IPS DF 6.9 (cell line): ENCODE measurements at regions not wholly inside any gene's neighbourhood (a gene's known extent, or its start where the extent isn't known, plus 50 kb on each side); places are given as distances from the start of the nearest gene placed in this dataset.
"Not testable (repeated sequence)": the region's sequence is repeated elsewhere in the genome, so short reads cannot be mapped to it uniquely, and the experiment has no call there.

Experiments used
- DNase-seq: peaks from one replicate; pipeline ENCODE4 v3.0.0-alpha.2; 2013; ENCODE audit warnings: low read depth, low spot score
- H3K27ac ChIP-seq: one replicate; pipeline ENCODE4 v1.5.1; 2013; ENCODE audit warnings: low read length, control low read depth
- H3K27me3 ChIP-seq: 2 replicates; pipeline ENCODE4 v1.6.1; 2013; ENCODE audit warnings: mild to moderate bottlenecking, low read length; ENCODE audit not compliant: control insufficient read depth, insufficient read depth
- H3K36me3 ChIP-seq: 2 replicates; pipeline ENCODE4 v1.6.1; 2013; ENCODE audit warnings: low read length; ENCODE audit not compliant: control insufficient read depth, insufficient read depth
- H3K4me1 ChIP-seq: 2 replicates; pipeline ENCODE4 v1.6.1; 2013; ENCODE audit warnings: low read length; ENCODE audit not compliant: control insufficient read depth, insufficient read depth
- H3K4me3 ChIP-seq: 2 replicates; pipeline ENCODE4 v1.5.1; 2013; ENCODE audit warnings: mild to moderate bottlenecking, low read length
- H3K9me3 ChIP-seq: 2 replicates; pipeline ENCODE4 v1.6.1; 2013; ENCODE audit warnings: low read length, inconsistent platforms; ENCODE audit not compliant: control insufficient read depth, insufficient read depth
- WGBS: extraction: QIAGEN DNeasy Blood & Tissue Kit; methylation state at CpG from one replicate; pipeline ENCODE4 v1.1.7; 2013; ENCODE audit warnings: mixed read lengths, missing lambda C conversion rate; ENCODE audit not compliant: insufficient read length, insufficient coverage; 5-methylcytosine and 5-hydroxymethylcytosine counted together

DNA sequence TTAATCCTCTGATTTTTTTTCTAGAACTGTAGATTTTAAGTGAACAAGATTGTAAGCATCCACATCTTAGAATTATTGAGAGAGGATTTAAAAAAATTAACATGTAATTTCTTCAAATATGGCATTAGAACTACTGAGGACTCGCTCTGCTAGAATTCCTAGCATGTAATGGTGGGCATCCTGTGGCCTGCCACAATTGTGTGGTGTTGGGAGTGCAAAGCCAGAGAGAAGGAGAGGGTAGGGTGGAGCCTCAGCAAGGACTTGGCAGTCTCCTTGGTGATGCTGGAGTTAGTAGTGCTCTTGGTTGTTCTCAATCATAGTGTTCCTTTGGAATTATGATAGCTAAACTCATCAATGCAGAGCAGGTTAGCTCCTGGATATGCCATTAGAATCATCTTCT is 443.9 kb upstream of the TBL1XR1 start:
- no peak overlapping the region for H3K4me3 ChIP-seq
- WGBS, result no CpG with 5 or more reads among the region's 1 CpG

DNA sequence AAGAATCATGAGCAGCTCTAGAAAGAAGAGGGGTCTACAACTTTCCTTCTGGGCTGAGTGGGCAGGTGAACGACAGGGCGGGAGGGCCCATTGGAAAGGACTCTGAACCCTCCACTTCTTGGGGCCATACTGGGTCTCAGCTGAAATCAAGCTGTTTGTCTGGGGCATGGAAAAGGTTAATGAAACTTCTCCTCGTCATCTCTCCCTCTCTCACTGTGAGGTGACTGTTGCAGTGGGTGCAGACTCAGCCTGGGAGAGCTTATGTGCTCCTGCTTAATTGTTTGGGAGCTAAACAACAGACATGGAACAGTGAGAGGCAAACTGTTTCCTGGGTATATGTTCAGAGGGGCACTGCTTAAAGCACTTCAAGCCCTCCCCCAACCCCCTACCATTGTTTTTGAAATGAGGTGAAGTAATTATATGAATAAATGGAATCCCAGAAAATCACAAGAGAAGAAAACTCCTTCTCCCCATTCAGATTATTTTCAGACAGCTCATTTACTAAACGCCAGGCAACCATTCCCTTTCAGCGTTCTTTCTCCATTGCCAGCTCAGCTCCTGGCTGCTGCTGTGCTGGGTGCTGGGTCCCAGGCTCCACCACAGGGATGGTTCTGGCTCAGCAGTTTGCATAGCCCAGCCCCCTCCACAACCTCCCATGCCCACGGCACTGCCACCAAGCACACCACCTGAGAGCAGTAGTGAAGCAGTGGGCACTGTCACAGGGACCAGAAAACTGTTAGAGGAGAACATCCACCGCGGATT is 444.9 kb upstream of the TBL1XR1 start:
- H3K9me3 ChIP-seq, result no peaks in the 10 kb centered on the region
- DNase-seq, result no peak
- no peak overlapping the region for H3K27ac ChIP-seq
- H3K36me3 ChIP-seq, result no peaks in the 10 kb centered on the region
- WGBS, result no CpG with 5 or more reads among the region's 8 CpGs
- H3K4me3 ChIP-seq, result no peak overlapping the region
- H3K4me1 ChIP-seq, result no peaks in the 10 kb centered on the region; the same call in 1 of the 2 replicates
- no peaks in the 10 kb centered on the region for H3K27me3 ChIP-seq

More for the DNA sequence above, 443.9 kb upstream of the TBL1XR1 start:
- Histone ChIP-seq H3K36me3 (no peaks in the 10 kb centered on the region), H3K4me1 (no peaks in the 10 kb centered on the region; the same call in 1 of the 2 replicates), H3K27ac (no peak overlapping the region), H3K9me3 (no peaks in the 10 kb centered on the region), H3K27me3 (no peaks in the 10 kb centered on the region)
- no peak for DNase-seq

DNA sequence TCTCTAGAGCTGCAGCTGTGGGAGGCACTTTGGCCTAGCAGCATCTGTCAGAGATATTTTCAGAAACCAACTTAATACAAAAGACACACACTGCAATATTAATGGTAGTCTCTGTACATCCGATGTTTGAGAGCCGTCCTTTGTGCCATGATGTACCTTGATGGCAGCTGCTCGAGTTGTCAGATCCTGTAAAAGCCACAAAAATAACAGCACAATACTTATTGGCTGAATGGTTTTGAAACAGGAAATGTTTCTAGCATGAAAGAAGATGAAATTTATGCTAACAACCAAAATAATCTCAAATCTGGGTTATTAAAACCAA is 445.5 kb upstream of the TBL1XR1 start:
- Histone ChIP-seq H3K4me1 (no peaks in the 10 kb centered on the region; the same call in 1 of the 2 replicates), H3K9me3 (no peaks in the 10 kb centered on the region), H3K4me3 (no peak overlapping the region), H3K27ac (no peak overlapping the region), H3K27me3 (no peaks in the 10 kb centered on the region), H3K36me3 (no peaks in the 10 kb centered on the region)
- DNase-seq, result no peak
- no CpG with 5 or more reads among the region's 3 CpGs for WGBS

DNA sequence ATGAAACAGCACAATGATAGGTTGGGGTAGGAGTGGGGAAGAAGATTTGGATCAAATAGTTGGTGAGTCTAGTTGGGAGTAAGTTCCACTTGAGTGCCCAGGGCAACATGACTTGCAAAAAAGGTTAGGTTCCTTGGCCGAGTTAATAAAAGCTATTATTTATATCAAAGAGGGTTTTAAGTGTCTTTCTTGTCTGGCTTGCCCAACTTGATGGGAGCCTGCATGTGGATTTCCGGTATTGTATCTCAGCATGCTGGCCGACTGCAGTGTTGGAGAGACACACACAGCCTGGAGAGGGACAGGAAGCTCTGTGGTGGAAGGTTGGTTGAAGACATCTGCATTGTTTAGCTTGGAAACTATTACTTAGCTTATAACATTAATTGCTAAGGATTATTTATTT is 449.5 kb upstream of the TBL1XR1 start:
- Histone ChIP-seq H3K4me3 (no peak overlapping the region), H3K27ac (no peak overlapping the region), H3K27me3 (no peaks in the 10 kb centered on the region), H3K36me3 (no peaks in the 10 kb centered on the region), H3K9me3 (no peaks in the 10 kb centered on the region), H3K4me1 (no peaks in the 10 kb centered on the region; the same call in 1 of the 2 replicates)
- WGBS, result no CpG with 5 or more reads among the region's 3 CpGs
- no peak for DNase-seq

GRCh38 chr3:177647341-177647740 is 450.1 kb upstream of the TBL1XR1 start:
- H3K4me3 ChIP-seq, result no peak overlapping the region
- no peak for DNase-seq
- WGBS, result no CpG with 5 or more reads among the region's 3 CpGs

DNA sequence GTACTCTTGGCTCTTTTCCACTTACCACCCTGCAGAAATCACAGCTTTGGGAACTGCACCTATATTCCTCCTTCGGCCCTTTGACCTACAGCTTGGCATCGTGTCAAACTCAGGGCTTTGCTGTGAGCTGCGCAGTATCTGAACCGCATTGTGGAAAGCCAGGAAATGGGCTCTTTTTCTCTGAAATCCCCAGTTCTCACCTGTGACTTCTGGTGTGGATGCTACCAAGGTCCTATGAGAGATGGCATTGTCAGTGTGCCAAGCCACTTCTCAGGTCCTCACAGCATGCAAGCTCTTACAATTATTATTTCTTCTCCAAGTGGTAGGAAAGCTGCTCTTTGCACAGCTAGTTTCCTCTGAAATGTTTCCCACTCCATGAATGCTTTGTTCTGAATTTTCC is 450.6 kb upstream of the TBL1XR1 start:
- no peak for DNase-seq
- no peaks in the 10 kb centered on the region for H3K9me3 ChIP-seq
- WGBS, result no CpG with 5 or more reads among the region's 4 CpGs
- H3K36me3 ChIP-seq, result no peaks in the 10 kb centered on the region
- H3K27me3 ChIP-seq, result no peaks in the 10 kb centered on the region
- H3K4me1 ChIP-seq, result no peaks in the 10 kb centered on the region
- no peak overlapping the region for H3K27ac ChIP-seq
- no peak overlapping the region for H3K4me3 ChIP-seq

More at GRCh38 chr3:177647341-177647740, 450.1 kb upstream of the TBL1XR1 start:
- Histone ChIP-seq H3K4me1 (no peaks in the 10 kb centered on the region; the same call in 1 of the 2 replicates), H3K27ac (no peak overlapping the region), H3K9me3 (no peaks in the 10 kb centered on the region), H3K36me3 (no peaks in the 10 kb centered on the region), H3K27me3 (no peaks in the 10 kb centered on the region)

DNA sequence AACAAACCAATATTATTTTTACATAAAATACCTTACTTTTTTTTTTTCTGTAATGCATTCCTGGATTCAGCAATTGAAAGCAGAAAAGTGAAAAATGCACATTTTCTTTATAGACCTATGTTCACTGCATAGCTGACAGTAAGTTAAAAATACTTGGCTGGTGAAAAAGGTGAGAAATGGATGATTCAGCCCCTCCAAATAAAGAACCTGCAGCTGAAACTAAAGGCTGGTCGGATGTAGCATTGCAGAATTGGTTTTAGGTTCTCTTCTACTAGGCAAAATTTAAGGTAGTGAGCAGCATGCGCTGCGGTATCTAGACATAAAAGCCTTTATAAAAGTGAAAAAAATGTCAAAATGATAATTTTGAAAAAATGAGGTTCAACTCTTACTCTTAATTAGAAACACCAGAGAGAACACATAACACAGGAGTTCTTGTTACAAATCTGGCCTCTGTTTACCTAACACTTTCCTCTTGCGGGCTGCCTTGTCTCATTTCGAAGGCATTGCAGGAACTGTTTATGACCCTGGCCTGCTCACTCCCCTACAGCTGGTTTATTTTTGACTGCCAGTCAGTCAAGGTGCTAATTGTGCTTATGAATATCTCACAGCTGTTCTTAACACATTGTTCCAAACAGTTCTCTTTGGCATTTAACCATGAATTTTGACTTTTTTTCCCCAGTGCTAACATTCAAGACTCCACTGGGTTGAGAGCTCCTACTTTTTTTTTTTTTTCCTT is 455.4 kb upstream of the TBL1XR1 start:
- no peaks in the 10 kb centered on the region for H3K9me3 ChIP-seq
- H3K27me3 ChIP-seq, result no peaks in the 10 kb centered on the region
- H3K27ac ChIP-seq, result no peak overlapping the region
- no peak overlapping the region for H3K4me3 ChIP-seq
- no peak for DNase-seq
- WGBS, result no CpG with 5 or more reads among the region's 5 CpGs
- no peaks in the 10 kb centered on the region for H3K36me3 ChIP-seq
- H3K4me1 ChIP-seq, result no peaks in the 10 kb centered on the region

DNA sequence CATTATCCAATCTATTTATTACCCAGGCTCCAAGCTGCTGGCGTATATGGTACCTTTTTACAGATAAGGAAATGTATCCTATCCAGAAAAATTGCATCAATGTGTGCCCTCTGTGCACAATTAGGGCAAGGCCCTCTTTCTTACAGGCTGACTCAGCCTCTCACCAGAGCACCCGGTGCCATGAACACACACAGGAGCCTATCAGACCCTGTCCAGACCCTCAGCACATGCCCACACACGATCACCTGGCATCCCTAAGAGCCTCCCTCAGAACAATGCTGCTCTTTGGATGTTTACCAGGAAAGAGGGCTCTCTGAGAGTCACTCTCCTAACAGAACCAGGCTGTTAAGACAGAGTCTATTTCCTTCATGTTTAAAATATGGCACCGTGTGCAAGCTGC is 460.0 kb upstream of the TBL1XR1 start:
- Histone ChIP-seq H3K4me1 (no peaks in the 10 kb centered on the region), H3K36me3 (no peaks in the 10 kb centered on the region), H3K27ac (no peak overlapping the region), H3K4me3 (no peak overlapping the region), H3K9me3 (no peaks in the 10 kb centered on the region), H3K27me3 (no peaks in the 10 kb centered on the region)
- no CpG with 5 or more reads among the region's 4 CpGs for WGBS
- DNase-seq, result no peak

- no peak for DNase-seq
- H3K36me3 ChIP-seq, result no peaks in the 10 kb centered on the region
- no peaks in the 10 kb centered on the region for H3K9me3 ChIP-seq
- H3K27me3 ChIP-seq, result no peaks in the 10 kb centered on the region
- no peak overlapping the region for H3K4me3 ChIP-seq
- no peaks in the 10 kb centered on the region for H3K4me1 ChIP-seq
- H3K27ac ChIP-seq, result no peak overlapping the region
These were observed 461.1 kb upstream of the TBL1XR1 start for GRCh38 chr3:177658354-177658753.

DNA sequence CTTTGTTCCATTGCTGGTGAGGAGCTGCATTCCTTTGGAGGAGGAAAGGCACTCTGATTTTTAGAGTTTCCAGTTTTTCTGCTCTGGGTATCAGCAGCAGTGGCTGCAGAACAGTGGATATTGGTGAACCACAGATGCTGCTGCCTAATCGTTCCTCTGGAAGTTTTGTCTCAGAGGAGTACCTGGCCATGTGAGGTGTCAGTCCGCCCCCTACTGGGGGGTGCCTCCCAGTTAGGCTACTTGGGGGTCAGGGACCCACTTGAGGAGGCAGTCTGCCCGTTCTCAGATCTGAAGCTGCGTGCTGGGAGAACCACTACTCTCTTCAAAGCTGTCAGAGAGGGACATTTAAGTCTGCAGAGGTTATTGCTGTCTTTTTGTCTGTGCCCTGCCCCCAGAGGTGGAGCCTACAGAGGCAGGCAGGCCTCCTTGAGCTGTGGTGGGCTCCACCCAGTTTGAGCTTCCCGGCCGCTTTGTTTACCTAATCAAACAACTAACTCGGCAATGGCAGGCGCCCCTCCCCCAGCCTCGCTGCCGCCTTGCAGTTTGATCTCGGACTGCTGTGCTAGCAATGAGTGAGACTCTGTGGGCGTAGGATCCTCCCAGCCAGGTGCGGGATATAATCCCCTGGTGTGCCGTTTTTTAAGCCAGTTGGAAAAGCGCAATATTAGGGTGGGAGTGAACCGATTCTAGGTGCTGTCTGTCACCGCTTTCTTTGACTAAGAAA is 467.3 kb upstream of the TBL1XR1 start:
- no CpG with 5 or more reads among the region's 17 CpGs for WGBS
- H3K27ac ChIP-seq, H3K27me3 ChIP-seq, H3K4me3 ChIP-seq, DNase-seq, H3K36me3 ChIP-seq, H3K9me3 ChIP-seq, H3K4me1 ChIP-seq: not testable (repeated sequence)
